K562 (cell line): ENCODE measurements at regions not wholly inside any gene's neighbourhood (a gene's known extent, or its start where the extent isn't known, plus 50 kb on each side); places are given as distances from the start of the nearest gene placed in this dataset.

Experiments used
- ATAC-seq: fragments of 200-7000 bp; cut with Tn5 transposase; 3 replicates; pipeline ENCODE4 v1.9.1; 2020; ENCODE audit warnings: moderate library complexity
- BruUV-seq: library from RNA; stranded (reverse); fragments of 400-500 nt; replicated peaks from 2 replicates; lab custom pipeline; 2021; lab: Mats Ljungman, UMichigan
- CTCF ChIA-PET: fragments of 300-600 bp; formaldehyde crosslinking; extraction: SDS; loops from one replicate; lab custom pipeline; 2021; ENCODE audit warnings: low intra/inter-chr PET ratio; lab: Yijun Ruan, JAX
- POLR2A ChIA-PET: fragments of 300-600, 350-650 bp; sonication (Branson Sonifier 250); formaldehyde crosslinking; extraction: SDS; loops from one replicate; lab custom pipeline; 2021; ENCODE audit warnings: antibody characterized with exemption, inconsistent platforms; lab: Yijun Ruan, JAX
- DNase-seq, 4 experiments: peaks; one replicate each; pipeline versions ENCODE4 v3.0.0 to v3.0.0-alpha.2; 2011 to 2018; ENCODE audit warnings: low spot score in 3 of 4, mixed read lengths in 3 of 4; ENCODE audit errors: extremely low read depth in 1 of 4
- FAIRE-seq: peaks from 2 replicates; lab custom pipeline; 2011; peaks lifted over from hg19 to GRCh38; lab: Jason Lieb, UNC
- H2AFZ ChIP-seq: 2 replicates; pipeline ENCODE4 v1.6.0; 2011; ENCODE audit warnings: low read depth, low read length, control low read depth, inconsistent platforms
- H3K27ac ChIP-seq: fragments of 200-600 bp; 3 replicates; pipeline ENCODE4 v1.8.0; 2011; ENCODE audit warnings: low read depth, mild to moderate bottlenecking, control low read depth, inconsistent platforms, low read length, moderate library complexity, mixed read lengths; ENCODE audit errors: extremely low read depth
- H3K27me3 ChIP-seq, 2 experiments: fragments of 300-600 bp in 1 of 2; 2 replicates in 1 of 2; 3 replicates in 1 of 2; pipeline versions ENCODE4 v1.6.0 to v1.8.0; 2011; ENCODE audit warnings: inconsistent platforms in 2 of 2, low read length in 2 of 2, mild to moderate bottlenecking in 1 of 2, mixed read lengths in 1 of 2, moderate library complexity in 1 of 2; ENCODE audit not compliant: control insufficient read depth in 2 of 2, insufficient read depth in 2 of 2
- H3K36me3 ChIP-seq: fragments of 300-600 bp; 3 replicates; pipeline ENCODE4 v1.8.0; 2011; ENCODE audit warnings: mild to moderate bottlenecking, low read length, inconsistent platforms; ENCODE audit not compliant: control insufficient read depth, insufficient read depth
- H3K4me1 ChIP-seq, 2 experiments: fragments of 200-600 bp in 1 of 2; replicated peaks in 1 of 2; 2 replicates in 1 of 2; 3 replicates in 1 of 2; pipeline versions ENCODE4 v1.5.1 to v1.8.0; 2011; ENCODE audit warnings: inconsistent platforms in 2 of 2, low read length in 2 of 2, mild to moderate bottlenecking in 1 of 2, mixed read lengths in 1 of 2, moderate library complexity in 1 of 2; ENCODE audit not compliant: control insufficient read depth in 2 of 2, insufficient read depth in 2 of 2
- H3K4me2 ChIP-seq: 2 replicates; pipeline ENCODE4 v1.6.1; 2011; ENCODE audit warnings: low read length, control low read depth, inconsistent platforms, mixed read lengths; ENCODE audit not compliant: insufficient read depth
- H3K4me3 ChIP-seq: fragments of 200-600 bp; sonication (generic), shearing (Covaris generic); 2 replicates; pipeline ENCODE4 v1.5.1; 2016; ENCODE audit warnings: control low read depth, inconsistent platforms
- H3K79me2 ChIP-seq: fragments of 200-600 bp; 3 replicates; pipeline ENCODE4 v1.8.0; 2011; ENCODE audit warnings: low read length, inconsistent platforms; ENCODE audit not compliant: control insufficient read depth, insufficient read depth
- H3K9ac ChIP-seq, 2 experiments: 2 replicates each; pipeline versions ENCODE4 v1.6.0 to v1.6.1; 2011; ENCODE audit warnings: low read depth in 2 of 2, low read length in 2 of 2, control low read depth in 1 of 2, inconsistent platforms in 1 of 2, mild to moderate bottlenecking in 1 of 2, mixed read lengths in 1 of 2; ENCODE audit not compliant: insufficient read depth in 1 of 2
- H3K9me1 ChIP-seq: one replicate; pipeline ENCODE4 v1.6.0; 2011; ENCODE audit warnings: inconsistent platforms, mild to moderate bottlenecking, low read length, moderate library complexity; ENCODE audit not compliant: control insufficient read depth, insufficient read depth
- H3K9me3 ChIP-seq: replicated peaks from 2 replicates; pipeline ENCODE4 v1.5.1; 2011; ENCODE audit warnings: low read depth, low read length, inconsistent platforms; ENCODE audit not compliant: control insufficient read depth, insufficient read depth
- H4K20me1 ChIP-seq: replicated peaks from 2 replicates; pipeline ENCODE4 v1.6.1; 2011; ENCODE audit warnings: low read length, inconsistent platforms, mixed read lengths; ENCODE audit not compliant: control insufficient read depth, insufficient read depth
- ARHGAP35 ChIP-seq: fragments of 450-650 bp; IDR thresholded peaks from 2 replicates; pipeline ENCODE4 v1.6.1; 2018; ENCODE audit not compliant: partially characterized antibody
- DLX4 ChIP-seq: fragments of 250-450 bp; sonication (Bioruptor Pico); IDR thresholded peaks from 2 replicates; pipeline ENCODE4 v1.6.1; 2021; ENCODE audit warnings: mild to moderate bottlenecking
- ETV5 ChIP-seq: sonication (generic); formaldehyde crosslinking; IDR thresholded peaks from 2 replicates; pipeline ENCODE4 v1.4.0; 2020; ENCODE audit warnings: low read depth, mild to moderate bottlenecking, missing genetic modification reagents
- GATA2 ChIP-seq: sonication (generic); formaldehyde crosslinking; IDR thresholded peaks from 2 replicates; pipeline ENCODE4 v1.4.0; 2020; ENCODE audit warnings: mild to moderate bottlenecking, missing genetic modification reagents
- KAT8 ChIP-seq: fragments of 450-650 bp; IDR thresholded peaks from 2 replicates; pipeline ENCODE4 v1.6.1; 2016; ENCODE audit warnings: low read depth, mild to moderate bottlenecking
- RB1 ChIP-seq: fragments of 450-650 bp; IDR thresholded peaks from 2 replicates; pipeline ENCODE4 v1.6.1; 2017; ENCODE audit warnings: low read depth, mild to moderate bottlenecking
- RNF2 ChIP-seq: sonication (generic); IDR thresholded peaks from 2 replicates; pipeline ENCODE4 v1.6.1; 2016
- TSC22D4 ChIP-seq: fragments of 450-650 bp; IDR thresholded peaks from 2 replicates; pipeline ENCODE4 v1.6.1; 2016; ENCODE audit warnings: missing genetic modification characterization, missing biosample characterization, control low read depth
- ZBTB17 ChIP-seq: fragments of 450-650 bp; formaldehyde crosslinking; IDR thresholded peaks from 2 replicates; pipeline ENCODE4 v1.4.0; 2020; ENCODE audit warnings: mild to moderate bottlenecking
- ZEB2 ChIP-seq: fragments of 450-650 bp; IDR thresholded peaks from 2 replicates; pipeline ENCODE4 v1.6.1; 2016
- ZFP30 ChIP-seq: fragments of 250-450 bp; sonication (Bioruptor Pico); IDR thresholded peaks from 2 replicates; pipeline ENCODE4 v1.8.0; 2022; ENCODE audit warnings: moderate library complexity, mild to moderate bottlenecking, inconsistent platforms, borderline replicate concordance
- ZNF197 ChIP-seq: fragments of 200-800 bp; sonication (Bioruptor generic); IDR thresholded peaks from 2 replicates; pipeline ENCODE4 v1.6.1; 2016; ENCODE audit warnings: low read depth, missing genetic modification characterization, missing compliant biosample characterization
- ZNF316 ChIP-seq: fragments of 450-650 bp; IDR thresholded peaks from 2 replicates; pipeline ENCODE4 v1.6.1; 2016
- ZNF764 ChIP-seq: fragments of 250-450 bp; sonication (Bioruptor Pico); IDR thresholded peaks from 2 replicates; pipeline ENCODE4 v1.4.0; 2020; ENCODE audit warnings: low read depth, mild to moderate bottlenecking, moderate library complexity
- ZNF766 ChIP-seq: fragments of 200-800 bp; sonication (Bioruptor generic); conservative IDR thresholded peaks from 2 replicates; pipeline ENCODE4 v1.6.1; 2016; ENCODE audit warnings: missing genetic modification characterization, missing compliant biosample characterization
- WGBS: fragments of 100-300 bp; shearing (Covaris generic); methylation state at CpG from one replicate; pipeline ENCODE4 v1.1.6; 2016; ENCODE audit warnings: low coverage, mixed read lengths; ENCODE audit not compliant: insufficient coverage; ENCODE audit errors: missing lambda C conversion rate; 5-methylcytosine and 5-hydroxymethylcytosine counted together
- in situ Hi-C: fragments of 300-500 bp; cut with MboI; formaldehyde crosslinking; loops from 4 replicates; pipeline ENCODE4 v1.15.0; 2018; ENCODE audit warnings: inconsistent platforms, mixed read lengths
- intact Hi-C: fragments of 100-400 bp; cut with micrococcal nuclease; formaldehyde crosslinking; loops from 2 replicates; pipeline ENCODE4 v1.14.2; 2022

- CTCF ChIA-PET, result no interaction called here
Measured at GRCh38 chr5:110103081-110103480, 413.4 kb downstream of the MAN2A1 start.

More at GRCh38 chr5:110103081-110103480, 413.4 kb downstream of the MAN2A1 start:
- H3K4me3 ChIP-seq, result no peak overlapping the region
- POLR2A ChIA-PET, result no interaction called here
- 0% methylated on average over 1 of the region's 1 CpG for WGBS
- H3K9ac ChIP-seq, result no peak overlapping the region
- no peak for DNase-seq
- H3K79me2 ChIP-seq, result no peaks in the 10 kb centered on the region
- FAIRE-seq, result no peak
- H3K27me3 ChIP-seq, result no peaks in the 10 kb centered on the region
- no TSS peak for BruUV-seq
- no peak for ATAC-seq
- no peaks in the 10 kb centered on the region for H3K9me1 ChIP-seq
- no peaks in the 10 kb centered on the region for H3K4me1 ChIP-seq
- no peaks in the 10 kb centered on the region for H4K20me1 ChIP-seq
- H3K4me2 ChIP-seq, result no peak overlapping the region
- no peak overlapping the region for H2AFZ ChIP-seq
- H3K9me3 ChIP-seq, result no peaks in the 10 kb centered on the region
- no peaks in the 10 kb centered on the region for H3K36me3 ChIP-seq
- TF ChIP-seq ARHGAP35, result no peak
- no peak for TF ChIP-seq ZFP30 (CRISPR knock-in tag)
- TF ChIP-seq ZNF316, result no peak
- no peak for TF ChIP-seq ZNF764 (CRISPR knock-in tag)
- TF ChIP-seq ETV5 (CRISPR knock-in tag), result no peak
- TF ChIP-seq RB1, result no peak
- TF ChIP-seq ZBTB17, result no peak
- no peak for TF ChIP-seq ZNF197
- TF ChIP-seq TSC22D4 (tag), result no peak
- no peak for TF ChIP-seq KAT8
- no peak for TF ChIP-seq ZNF766
- no peak for TF ChIP-seq ZEB2
- no peak for TF ChIP-seq DLX4 (CRISPR knock-in tag)
- TF ChIP-seq GATA2 (CRISPR knock-in tag), result no peak
- no peak for TF ChIP-seq RNF2
- intact Hi-C loops (no loop called here), in situ Hi-C loops (no loop called here)
- H3K27ac ChIP-seq, result no peak overlapping the region
